ENCODE measurements at regions not wholly inside any gene's neighbourhood (a gene's known extent, or its start where the extent isn't known, plus 50 kb on each side); places are given as distances from the start of the nearest gene placed in this dataset.

GRCh38 chr12:102602521-102602920 lies 122.2 kb upstream of the IGF1 start:
- TF ChIP-seq EZH2 (IDR thresholded peaks at IDR 0.05; ENCODE audit: borderline replicate concordance) (no peak), EZH2phosphoT487 (IDR thresholded peaks at IDR 0.05; ENCODE audit: low read depth, severe bottlenecking, unreplicated experiment) (no peak), CTCF (IDR thresholded peaks at IDR 0.05; ENCODE audit: poor library complexity) (no peak)
- Histone ChIP-seq H3K4me3 (no peak overlapping the region), H3K4me2 (no peak overlapping the region), H3K79me2 (no peaks in the 10 kb centered on the region), H4K20me1 (ENCODE audit: insufficient read depth, poor library complexity, severe bottlenecking) (no peaks in the 10 kb centered on the region), H3K27ac (no peak overlapping the region), H3K27me3 (no peaks in the 10 kb centered on the region), H3K4me1 (ENCODE audit: insufficient read depth) (no peaks in the 10 kb centered on the region), H3K9me2 (replicated peaks; ENCODE audit: insufficient read depth) (no peaks in the 10 kb centered on the region), H3K36me3 (replicated peaks; ENCODE audit: insufficient read depth, low read depth) (no peaks in the 10 kb centered on the region), H2AFZ (no peak overlapping the region), H3K9me3 (ENCODE audit: low read depth) (no peaks in the 10 kb centered on the region)
- DNase-seq (ENCODE audit: low spot score), result no peak
- WGBS (ENCODE audit: low lambda C conversion rate, missing lambda C conversion rate), result 96% methylated on average over 1 of the region's 1 CpG

GRCh38 chr12:102601621-102602020 lies 121.3 kb upstream of the IGF1 start:
- 92% methylated on average over 5 of the region's 5 CpGs for WGBS (ENCODE audit: low lambda C conversion rate, missing lambda C conversion rate)
- Histone ChIP-seq H3K27me3 (no peaks in the 10 kb centered on the region), H3K4me1 (ENCODE audit: insufficient read depth) (no peaks in the 10 kb centered on the region), H3K4me2 (no peak overlapping the region), H2AFZ (no peak overlapping the region), H3K4me3 (no peak overlapping the region), H4K20me1 (ENCODE audit: insufficient read depth, poor library complexity, severe bottlenecking) (no peaks in the 10 kb centered on the region), H3K9me3 (ENCODE audit: low read depth) (no peaks in the 10 kb centered on the region), H3K27ac (no peak overlapping the region), H3K9me2 (replicated peaks; ENCODE audit: insufficient read depth) (no peaks in the 10 kb centered on the region), H3K36me3 (replicated peaks; ENCODE audit: insufficient read depth, low read depth) (no peaks in the 10 kb centered on the region), H3K79me2 (no peaks in the 10 kb centered on the region)
- DNase-seq (ENCODE audit: low spot score), result no peak
- TF ChIP-seq EZH2 (IDR thresholded peaks at IDR 0.05; ENCODE audit: borderline replicate concordance) (no peak), EZH2phosphoT487 (IDR thresholded peaks at IDR 0.05; ENCODE audit: low read depth, severe bottlenecking, unreplicated experiment) (no peak), CTCF (IDR thresholded peaks at IDR 0.05; ENCODE audit: poor library complexity) (no peak)

GRCh38 chr12:102596687-102597086 lies 116.3 kb upstream of the IGF1 start:
- no peak overlapping the region for H3K4me2 ChIP-seq
- no peak for TF ChIP-seq CTCF (IDR thresholded peaks at IDR 0.05; ENCODE audit: poor library complexity)
- no peak for TF ChIP-seq EZH2phosphoT487 (IDR thresholded peaks at IDR 0.05; ENCODE audit: low read depth, severe bottlenecking, unreplicated experiment)
- TF ChIP-seq EZH2 (IDR thresholded peaks at IDR 0.05; ENCODE audit: borderline replicate concordance), result no peak
- H3K9me2 ChIP-seq (replicated peaks; ENCODE audit: insufficient read depth), result no peaks in the 10 kb centered on the region
- H3K36me3 ChIP-seq (replicated peaks; ENCODE audit: insufficient read depth, low read depth), result no peaks in the 10 kb centered on the region
- no peaks in the 10 kb centered on the region for H3K9me3 ChIP-seq (ENCODE audit: low read depth)
- H2AFZ ChIP-seq, result no peak overlapping the region
- WGBS (ENCODE audit: low lambda C conversion rate, missing lambda C conversion rate), result 87% methylated on average over 2 of the region's 2 CpGs
- no peaks in the 10 kb centered on the region for H3K4me1 ChIP-seq (ENCODE audit: insufficient read depth)
- no peak overlapping the region for H3K4me3 ChIP-seq
- H4K20me1 ChIP-seq (ENCODE audit: insufficient read depth, poor library complexity, severe bottlenecking), result no peaks in the 10 kb centered on the region
- no peaks in the 10 kb centered on the region for H3K27me3 ChIP-seq
- no peak for DNase-seq (ENCODE audit: low spot score)
- no peaks in the 10 kb centered on the region for H3K79me2 ChIP-seq
- no peak overlapping the region for H3K27ac ChIP-seq

- Histone ChIP-seq H3K36me3 (replicated peaks; ENCODE audit: insufficient read depth, low read depth) (no peaks in the 10 kb centered on the region), H4K20me1 (ENCODE audit: insufficient read depth, poor library complexity, severe bottlenecking) (no peaks in the 10 kb centered on the region), H2AFZ (no peak overlapping the region), H3K9me3 (ENCODE audit: low read depth) (no peaks in the 10 kb centered on the region), H3K9me2 (replicated peaks; ENCODE audit: insufficient read depth) (no peaks in the 10 kb centered on the region), H3K4me3 (no peak overlapping the region), H3K79me2 (no peaks in the 10 kb centered on the region), H3K4me1 (ENCODE audit: insufficient read depth) (no peaks in the 10 kb centered on the region), H3K27me3 (no peaks in the 10 kb centered on the region), H3K27ac (no peak overlapping the region), H3K4me2 (no peak overlapping the region)
- WGBS (ENCODE audit: low lambda C conversion rate, missing lambda C conversion rate), result 92% methylated on average over 8 of the region's 8 CpGs
- TF ChIP-seq EZH2 (IDR thresholded peaks at IDR 0.05; ENCODE audit: borderline replicate concordance), result no peak
- no peak for TF ChIP-seq EZH2phosphoT487 (IDR thresholded peaks at IDR 0.05; ENCODE audit: low read depth, severe bottlenecking, unreplicated experiment)
- TF ChIP-seq CTCF (IDR thresholded peaks at IDR 0.05; ENCODE audit: poor library complexity), result no peak
- DNase-seq (ENCODE audit: low spot score), result no peak
These were observed 115.7 kb upstream of the IGF1 start for GRCh38 chr12:102596031-102596430.

Data from hepatocyte (in vitro differentiated cells).